ENCODE measurements at regions not wholly inside any gene's neighbourhood (a gene's known extent, or its start where the extent isn't known, plus 50 kb on each side); places are given as distances from the start of the nearest gene placed in this dataset.

DNA sequence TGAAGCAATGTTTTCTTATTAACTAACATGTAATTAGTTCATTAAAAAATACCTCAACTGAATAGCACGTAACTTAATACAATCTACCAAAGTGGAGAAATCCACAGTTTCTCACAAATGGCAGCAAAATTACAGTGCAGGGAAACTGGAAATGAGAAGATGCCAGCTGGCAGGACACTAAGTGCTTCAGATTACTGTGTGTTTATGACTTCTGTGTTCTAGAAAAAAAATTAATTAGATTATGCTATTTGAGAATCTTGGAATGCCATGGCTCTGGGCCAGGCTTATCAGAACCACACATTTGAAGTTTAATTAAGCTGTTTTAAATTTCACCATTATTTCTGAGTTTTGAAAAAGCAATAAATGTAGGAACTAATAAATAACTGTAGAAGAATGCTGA is 357.6 kb downstream of the TGFB2 start:
- H3K27ac Mint-ChIP-seq (ENCODE audit: unreplicated experiment), result no peak overlapping the region
- no peak overlapping the region for H3K4me3 Mint-ChIP-seq (ENCODE audit: unreplicated experiment)
- DNase-seq (ENCODE audit: low spot score), result no peak
- H3K36me3 Mint-ChIP-seq (ENCODE audit: low read depth), result no peaks in the 10 kb centered on the region
- H3K27me3 Mint-ChIP-seq (ENCODE audit: low read depth), result no peaks in the 10 kb centered on the region
- H3K4me1 Mint-ChIP-seq (ENCODE audit: low read depth), result peaks cover 32% of the 10 kb centered on the region
- TF ChIP-seq, protein P1, sequence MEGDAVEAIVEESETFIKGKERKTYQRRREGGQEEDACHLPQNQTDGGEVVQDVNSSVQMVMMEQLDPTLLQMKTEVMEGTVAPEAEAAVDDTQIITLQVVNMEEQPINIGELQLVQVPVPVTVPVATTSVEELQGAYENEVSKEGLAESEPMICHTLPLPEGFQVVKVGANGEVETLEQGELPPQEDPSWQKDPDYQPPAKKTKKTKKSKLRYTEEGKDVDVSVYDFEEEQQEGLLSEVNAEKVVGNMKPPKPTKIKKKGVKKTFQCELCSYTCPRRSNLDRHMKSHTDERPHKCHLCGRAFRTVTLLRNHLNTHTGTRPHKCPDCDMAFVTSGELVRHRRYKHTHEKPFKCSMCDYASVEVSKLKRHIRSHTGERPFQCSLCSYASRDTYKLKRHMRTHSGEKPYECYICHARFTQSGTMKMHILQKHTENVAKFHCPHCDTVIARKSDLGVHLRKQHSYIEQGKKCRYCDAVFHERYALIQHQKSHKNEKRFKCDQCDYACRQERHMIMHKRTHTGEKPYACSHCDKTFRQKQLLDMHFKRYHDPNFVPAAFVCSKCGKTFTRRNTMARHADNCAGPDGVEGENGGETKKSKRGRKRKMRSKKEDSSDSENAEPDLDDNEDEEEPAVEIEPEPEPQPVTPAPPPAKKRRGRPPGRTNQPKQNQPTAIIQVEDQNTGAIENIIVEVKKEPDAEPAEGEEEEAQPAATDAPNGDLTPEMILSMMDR (IDR thresholded peaks at IDR 0.05), result no peak
- no peaks in the 10 kb centered on the region for H3K9me3 Mint-ChIP-seq (ENCODE audit: low read depth)

DNA sequence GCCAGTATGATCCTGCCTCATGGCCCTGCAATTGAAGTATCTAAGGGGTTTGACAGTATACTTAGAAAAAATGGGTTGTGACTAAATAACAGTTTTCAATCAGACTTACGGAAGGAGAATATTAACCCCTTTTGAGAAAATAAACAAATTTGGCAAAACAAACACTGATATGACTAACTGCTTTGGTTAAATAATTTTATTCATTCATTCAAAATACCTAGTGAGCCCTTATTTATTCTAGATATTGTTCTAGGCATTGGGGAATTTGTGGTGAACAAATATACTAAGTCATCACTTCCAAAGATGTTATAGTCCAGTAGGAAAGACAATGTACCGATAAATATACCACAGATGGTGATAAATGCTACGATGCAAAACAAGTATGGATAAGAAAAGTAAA is 358.7 kb downstream of the TGFB2 start:
- H3K4me3 Mint-ChIP-seq (ENCODE audit: unreplicated experiment), result no peak overlapping the region
- H3K9me3 Mint-ChIP-seq (ENCODE audit: low read depth), result no peaks in the 10 kb centered on the region
- H3K36me3 Mint-ChIP-seq (ENCODE audit: low read depth), result no peaks in the 10 kb centered on the region
- no peak overlapping the region for H3K27ac Mint-ChIP-seq (ENCODE audit: unreplicated experiment)
- peaks cover 35% of the 10 kb centered on the region for H3K4me1 Mint-ChIP-seq (ENCODE audit: low read depth)
- no peaks in the 10 kb centered on the region for H3K27me3 Mint-ChIP-seq (ENCODE audit: low read depth)
- TF ChIP-seq, protein P1 (IDR thresholded peaks at IDR 0.05), result no peak
- no peak for DNase-seq (ENCODE audit: low spot score)

DNA sequence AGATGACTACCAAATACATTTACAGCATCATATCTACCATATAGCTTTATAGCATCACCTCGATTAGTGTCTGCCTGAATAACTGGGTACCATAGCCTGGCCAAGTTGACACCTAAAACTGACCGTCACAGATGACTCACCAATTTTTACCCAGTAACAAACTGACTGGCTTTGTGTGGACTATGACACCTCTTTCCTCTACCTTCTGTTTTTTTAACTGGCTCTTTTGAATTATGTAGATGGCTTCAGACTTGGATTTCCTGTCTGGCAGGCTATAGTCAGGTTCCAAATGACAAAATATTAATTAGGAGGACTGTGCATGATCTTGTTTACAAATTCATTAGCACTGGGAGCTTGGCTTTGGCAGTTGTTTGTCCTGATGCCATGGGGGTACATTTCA is 360.3 kb downstream of the TGFB2 start:
- no peak for DNase-seq (ENCODE audit: low spot score)
- Mint-ChIP-seq H3K4me3 (ENCODE audit: unreplicated experiment) (no peak overlapping the region), H3K27ac (ENCODE audit: unreplicated experiment) (peak overlapping the region; percentile 75), H3K4me1 (ENCODE audit: low read depth) (peaks cover 26% of the 10 kb centered on the region), H3K36me3 (ENCODE audit: low read depth) (no peaks in the 10 kb centered on the region), H3K9me3 (ENCODE audit: low read depth) (no peaks in the 10 kb centered on the region), H3K27me3 (ENCODE audit: low read depth) (no peaks in the 10 kb centered on the region)
- TF ChIP-seq, protein P1 (IDR thresholded peaks at IDR 0.05), result no peak

DNA sequence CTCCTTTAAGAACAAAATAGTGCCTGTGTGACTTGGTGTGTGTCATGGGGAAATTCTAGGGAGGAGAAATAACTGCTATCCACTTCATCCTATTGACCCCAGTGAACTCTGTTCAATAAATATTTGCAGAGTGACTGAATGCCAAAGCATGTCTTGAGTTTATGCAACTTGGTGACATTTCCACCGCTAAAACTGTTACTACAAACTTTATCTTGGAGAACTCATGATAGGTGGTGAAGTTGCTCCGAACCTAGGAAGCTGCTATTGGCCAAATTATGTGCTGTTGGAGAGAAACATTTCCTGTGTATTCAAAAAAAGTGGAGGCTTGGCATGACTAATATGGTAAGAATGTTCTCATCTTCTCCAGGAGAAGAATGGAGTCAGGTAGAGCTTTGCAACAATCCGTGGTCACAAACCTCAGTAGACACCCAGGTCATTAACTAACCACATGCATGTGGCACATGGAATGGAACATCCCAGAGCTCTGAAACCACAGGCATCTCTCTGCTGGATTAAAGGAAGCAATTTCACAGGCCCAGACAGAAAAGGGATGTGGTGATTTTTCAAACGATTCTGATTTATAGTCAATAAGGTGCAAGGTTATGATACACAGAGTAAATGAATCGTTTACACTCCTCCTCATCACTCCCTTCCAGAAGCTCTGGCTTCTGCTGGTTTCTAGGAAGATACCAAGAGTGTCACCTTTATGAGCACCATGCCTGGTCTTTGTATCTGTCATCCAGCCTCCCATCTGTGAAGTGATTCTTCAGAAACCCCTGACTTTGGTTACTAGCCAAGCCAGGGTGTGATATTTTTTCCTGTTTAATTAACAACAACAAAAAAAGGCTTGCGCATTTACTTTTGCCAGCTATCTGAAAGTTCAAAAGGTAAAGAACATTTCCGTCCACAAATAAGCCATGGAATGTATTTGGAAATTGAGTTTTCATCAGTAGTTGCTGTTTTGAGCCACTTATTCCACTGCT is 361.1 kb downstream of the TGFB2 start:
- TF ChIP-seq, protein P1 (IDR thresholded peaks at IDR 0.05), result no peak
- H3K4me1 Mint-ChIP-seq (ENCODE audit: low read depth), result peaks cover 30% of the 10 kb centered on the region
- no peaks in the 10 kb centered on the region for H3K9me3 Mint-ChIP-seq (ENCODE audit: low read depth)
- no peak for DNase-seq (ENCODE audit: low spot score)
- H3K36me3 Mint-ChIP-seq (ENCODE audit: low read depth), result no peaks in the 10 kb centered on the region
- H3K4me3 Mint-ChIP-seq (ENCODE audit: unreplicated experiment), result no peak overlapping the region
- no peaks in the 10 kb centered on the region for H3K27me3 Mint-ChIP-seq (ENCODE audit: low read depth)
- peak overlapping the region; percentile 75 for H3K27ac Mint-ChIP-seq (ENCODE audit: unreplicated experiment)

DNA sequence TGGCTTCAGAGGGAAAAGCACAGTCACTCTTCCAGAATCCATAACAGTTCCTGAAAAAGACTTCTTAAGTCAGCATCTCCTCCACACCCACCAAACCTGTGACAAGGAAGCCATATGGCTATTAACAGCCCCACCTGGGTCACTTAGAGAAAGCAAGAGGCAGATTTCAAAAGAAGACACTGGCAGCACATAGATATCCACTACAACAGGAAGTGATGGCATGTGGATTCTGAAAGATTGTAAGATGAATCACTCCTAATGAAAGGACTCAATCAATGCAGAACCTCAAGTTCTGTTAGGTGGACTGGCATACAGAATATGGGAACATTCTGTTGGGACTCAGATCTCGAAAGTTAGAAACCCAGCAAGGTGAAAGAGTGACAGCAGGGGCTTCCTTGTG is 365.9 kb downstream of the TGFB2 start:
- Mint-ChIP-seq H3K9me3 (ENCODE audit: low read depth) (no peaks in the 10 kb centered on the region), H3K4me3 (ENCODE audit: unreplicated experiment) (no peak overlapping the region), H3K4me1 (ENCODE audit: low read depth) (peaks cover 23% of the 10 kb centered on the region), H3K27me3 (ENCODE audit: low read depth) (no peaks in the 10 kb centered on the region), H3K36me3 (ENCODE audit: low read depth) (no peaks in the 10 kb centered on the region), H3K27ac (ENCODE audit: unreplicated experiment) (no peak overlapping the region)
- TF ChIP-seq, protein P1 (IDR thresholded peaks at IDR 0.05), result no peak
- no peak for DNase-seq (ENCODE audit: low spot score)

All from chondrocyte (in vitro differentiated cells).